ENCODE measurements at regions not wholly inside any gene's neighbourhood (a gene's known extent, or its start where the extent isn't known, plus 50 kb on each side); places are given as distances from the start of the nearest gene placed in this dataset.

DNA sequence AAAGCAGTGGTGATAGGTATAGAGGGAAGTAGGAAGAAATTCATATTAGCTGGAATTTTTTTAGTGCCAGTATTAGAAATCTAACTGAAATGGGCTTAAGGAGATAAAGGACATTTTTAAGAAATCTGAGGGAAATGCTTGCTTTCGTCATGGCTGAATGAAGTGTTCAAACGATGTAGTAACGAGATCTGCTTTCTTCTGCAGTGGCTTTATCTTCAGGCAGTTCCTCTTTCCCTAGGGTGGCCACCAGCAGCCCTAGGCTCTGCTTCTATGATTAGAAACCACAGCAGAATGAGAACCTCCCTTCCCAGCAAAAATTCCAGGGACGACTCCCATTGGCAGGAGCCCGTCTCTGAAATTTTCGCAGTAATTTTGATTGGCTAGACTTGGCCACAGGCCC is 163.9 kb upstream of the FRMD6 start:
- TF ChIP-seq CTCF (IDR thresholded peaks at IDR 0.05) (no peak), POLR2A (IDR thresholded peaks at IDR 0.05) (no peak), EP300 (IDR thresholded peaks at IDR 0.05) (no peak)
